Caco-2 (cell line): ENCODE measurements at regions not wholly inside any gene's neighbourhood (a gene's known extent, or its start where the extent isn't known, plus 50 kb on each side); places are given as distances from the start of the nearest gene placed in this dataset.
"Not testable (repeated sequence)": the region's sequence is repeated elsewhere in the genome, so short reads cannot be mapped to it uniquely, and the experiment has no call there.

Experiments
- BruUV-seq: library from RNA; stranded (reverse); fragments of 400-500 nt; replicated peaks from 2 replicates; lab custom pipeline; 2021; lab: Mats Ljungman, UMichigan
- CTCF ChIA-PET: fragments of 300-600 bp; sonication (Branson Sonifier 250); formaldehyde crosslinking; loops from one replicate; lab custom pipeline; 2022; ENCODE audit warnings: antibody characterized with exemption; lab: Charles Lee
- POLR2A ChIA-PET: fragments of 300-600 bp; sonication (Branson Sonifier 250); formaldehyde crosslinking; loops from one replicate; lab custom pipeline; 2022; ENCODE audit warnings: antibody characterized with exemption; lab: Charles Lee
- DNase-seq, 2 experiments: peaks; one replicate each; pipeline versions ENCODE4 v3.0.0 to v3.0.0-alpha.2; 2020 to 2022
- H3K27me3 ChIP-seq: replicated peaks from 2 replicates; pipeline ENCODE4 v1.6.0; 2011; ENCODE audit warnings: low read length; ENCODE audit not compliant: control insufficient read depth, insufficient read depth
- H3K36me3 ChIP-seq: 2 replicates; pipeline ENCODE4 v1.5.1; 2011; ENCODE audit warnings: low read length; ENCODE audit not compliant: control insufficient read depth, insufficient read depth
- H3K4me1 ChIP-seq: fragments of 250-450 bp; sonication (Bioruptor Pico); 2 replicates; pipeline ENCODE4 v1.5.1; 2020; ENCODE audit warnings: mild to moderate bottlenecking
- H3K4me3 ChIP-seq: 2 replicates; pipeline ENCODE4 v1.5.1; 2011; ENCODE audit warnings: low read depth, mild to moderate bottlenecking, control low read depth, low read length
- H3K9me3 ChIP-seq: fragments of 250-450 bp; sonication (Bioruptor Pico); 2 replicates; pipeline ENCODE4 v1.5.1; 2020; ENCODE audit warnings: mild to moderate bottlenecking, moderate library complexity
- H3K27ac Mint-ChIP-seq: one replicate; pipeline ENCODE4 v1.8.0; 2022; ENCODE audit warnings: mixed read lengths; ENCODE audit not compliant: unreplicated experiment
- H3K27me3 Mint-ChIP-seq: one replicate; pipeline ENCODE4 v1.8.0; 2022; ENCODE audit warnings: mixed read lengths; ENCODE audit not compliant: insufficient read depth, unreplicated experiment
- H3K36me3 Mint-ChIP-seq: one replicate; pipeline ENCODE4 v1.8.0; 2022; ENCODE audit warnings: mild to moderate bottlenecking, mixed read lengths; ENCODE audit not compliant: insufficient read depth, unreplicated experiment
- H3K4me1 Mint-ChIP-seq: one replicate; pipeline ENCODE4 v1.8.0; 2022; ENCODE audit warnings: low read depth, mixed read lengths; ENCODE audit not compliant: unreplicated experiment
- H3K4me3 Mint-ChIP-seq: one replicate; pipeline ENCODE4 v1.8.0; 2022; ENCODE audit warnings: mild to moderate bottlenecking, moderate library complexity, mixed read lengths; ENCODE audit not compliant: unreplicated experiment
- H3K9me3 Mint-ChIP-seq: one replicate; pipeline ENCODE4 v1.8.0; 2022; ENCODE audit warnings: mixed read lengths; ENCODE audit not compliant: unreplicated experiment
- CTCF ChIP-seq, 2 experiments: fragments of 200-600 bp in 1 of 2; IDR thresholded peaks; 1 replicate in 1 of 2; 2 replicates in 1 of 2; pipeline versions ENCODE4 v1.5.1 to v1.8.0; 2011 to 2022; ENCODE audit warnings: antibody characterized with exemption in 1 of 2, control low read depth in 1 of 2, inconsistent platforms in 1 of 2, low read depth in 1 of 2, low read length in 1 of 2, mild to moderate bottlenecking in 1 of 2, moderate library complexity in 1 of 2; ENCODE audit not compliant: insufficient read depth in 1 of 2, severe bottlenecking in 1 of 2, unreplicated experiment in 1 of 2
- intact Hi-C: fragments of 100-400 bp; cut with micrococcal nuclease; formaldehyde crosslinking; loops from one replicate; pipeline ENCODE4 v1.10.0; 2022; ENCODE audit not compliant: unreplicated experiment

DNA sequence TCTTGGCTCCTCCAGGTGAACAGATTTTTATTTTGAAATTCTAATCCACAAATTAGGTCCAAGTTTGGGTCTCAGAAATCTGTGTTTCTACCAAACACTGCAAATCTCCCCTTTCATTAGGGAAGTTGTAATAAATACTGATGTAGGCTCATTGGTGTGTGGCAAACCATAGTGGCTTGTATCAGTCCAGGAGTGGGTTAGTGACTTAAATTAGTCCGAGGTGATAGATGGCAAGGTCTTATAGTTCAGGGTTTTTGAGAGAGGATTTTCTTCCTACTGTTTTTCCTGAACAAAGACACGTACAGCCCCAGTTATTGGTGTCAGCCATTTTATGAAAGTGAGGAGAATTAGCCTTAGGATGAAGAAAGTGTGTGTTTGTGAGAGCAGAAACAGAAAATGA lies 74.6 kb downstream of the RPRM start:
- BruUV-seq = TSS peak; percentile 40
- ChIA-PET POLR2A (no interaction called here), CTCF (no interaction called here)
- Histone ChIP-seq H3K4me1 (no peaks in the 10 kb centered on the region), H3K4me3 (peak overlapping the region; percentile 45), H3K9me3 (no peaks in the 10 kb centered on the region), H3K36me3 (no peaks in the 10 kb centered on the region), H3K27me3 (no peaks in the 10 kb centered on the region)
- Mint-ChIP-seq H3K27me3 (no peaks in the 10 kb centered on the region), H3K4me3 (peak overlapping the region; percentile 74), H3K36me3 (no peaks in the 10 kb centered on the region), H3K4me1 (no peaks in the 10 kb centered on the region), H3K9me3 (no peaks in the 10 kb centered on the region), H3K27ac (peak overlapping the region; percentile 53)
- no peak for TF ChIP-seq CTCF (IDR thresholded peaks at IDR 0.05; ENCODE audit: insufficient read depth in 1 of 2, low read depth in 1 of 2, low read length in 1 of 2, severe bottlenecking in 1 of 2, unreplicated experiment in 1 of 2)
- DNase-seq = no peak
- intact Hi-C loops = no loop called here

- DNase-seq = peak; percentile 36 to 38
- H3K27me3 Mint-ChIP-seq, POLR2A ChIA-PET, CTCF ChIA-PET, H3K27me3 ChIP-seq, H3K4me1 Mint-ChIP-seq, H3K9me3 Mint-ChIP-seq, BruUV-seq, H3K9me3 ChIP-seq, H3K4me1 ChIP-seq, H3K36me3 ChIP-seq, intact Hi-C loops, H3K36me3 Mint-ChIP-seq: not testable (repeated sequence)
- Mint-ChIP-seq H3K4me3 (peak overlapping the region; percentile 74), H3K27ac (peak overlapping the region; percentile 53)
- peak overlapping the region; percentile 45 for H3K4me3 ChIP-seq
These were observed 75.2 kb downstream of the RPRM start for GRCh38 chr2:153403352-153403751.

DNA sequence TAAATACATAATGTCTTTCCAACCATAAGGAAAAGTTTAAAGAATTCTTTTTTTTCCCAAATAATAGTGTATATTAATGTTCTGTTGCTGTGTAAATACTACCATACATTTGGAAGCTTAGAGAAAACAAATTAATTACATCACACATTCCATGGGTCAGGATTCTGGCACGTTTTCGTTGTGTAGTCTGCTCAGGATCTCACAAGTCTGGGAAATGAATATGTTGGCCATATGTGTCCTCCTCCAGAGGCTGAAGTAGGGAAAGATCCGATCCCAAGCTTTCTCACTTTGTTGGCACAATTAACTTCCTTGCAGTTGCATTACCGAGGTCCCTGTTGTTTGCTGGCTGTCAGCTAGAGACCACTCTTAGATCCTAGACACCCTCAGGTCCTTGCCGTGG lies 83.9 kb downstream of the RPRM start:
- Histone ChIP-seq H3K36me3 (no peaks in the 10 kb centered on the region), H3K27me3 (no peaks in the 10 kb centered on the region), H3K9me3 (no peaks in the 10 kb centered on the region), H3K4me3 (no peak overlapping the region), H3K4me1 (no peaks in the 10 kb centered on the region)
- no peaks in the 10 kb centered on the region for H3K36me3 Mint-ChIP-seq
- no peaks in the 10 kb centered on the region for H3K9me3 Mint-ChIP-seq
- DNase-seq = no peak
- BruUV-seq = no TSS peak
- no peak for TF ChIP-seq CTCF (IDR thresholded peaks at IDR 0.05; ENCODE audit: insufficient read depth in 1 of 2, low read depth in 1 of 2, low read length in 1 of 2, severe bottlenecking in 1 of 2, unreplicated experiment in 1 of 2)
- no peaks in the 10 kb centered on the region for H3K27me3 Mint-ChIP-seq
- CTCF ChIA-PET = no interaction called here
- no peak overlapping the region for H3K27ac Mint-ChIP-seq
- H3K4me1 Mint-ChIP-seq = no peaks in the 10 kb centered on the region
- intact Hi-C loops = no loop called here
- H3K4me3 Mint-ChIP-seq = no peak overlapping the region
- POLR2A ChIA-PET = no interaction called here

- Mint-ChIP-seq H3K27ac (no peak overlapping the region), H3K9me3 (no peaks in the 10 kb centered on the region), H3K4me3 (no peak overlapping the region), H3K4me1 (no peaks in the 10 kb centered on the region), H3K27me3 (no peaks in the 10 kb centered on the region), H3K36me3 (no peaks in the 10 kb centered on the region)
- H3K27me3 ChIP-seq = no peaks in the 10 kb centered on the region
- no peaks in the 10 kb centered on the region for H3K36me3 ChIP-seq
- ChIA-PET POLR2A (no interaction called here), CTCF (no interaction called here)
- intact Hi-C loops = no loop called here
- H3K4me1 ChIP-seq = no peaks in the 10 kb centered on the region
- BruUV-seq = no TSS peak
- no peak for TF ChIP-seq CTCF (IDR thresholded peaks at IDR 0.05; ENCODE audit: insufficient read depth in 1 of 2, low read depth in 1 of 2, low read length in 1 of 2, severe bottlenecking in 1 of 2, unreplicated experiment in 1 of 2)
- H3K9me3 ChIP-seq = no peaks in the 10 kb centered on the region
- H3K4me3 ChIP-seq = no peak overlapping the region
- no peak for DNase-seq
These were observed 84.3 kb downstream of the RPRM start for GRCh38 chr2:153394247-153394646.
